Caco-2 (cell line): ENCODE measurements at regions not wholly inside any gene's neighbourhood (a gene's known extent, or its start where the extent isn't known, plus 50 kb on each side); places are given as distances from the start of the nearest gene placed in this dataset.

Source experiments
- BruUV-seq: library from RNA; stranded (reverse); fragments of 400-500 nt; replicated peaks from 2 replicates; lab custom pipeline; 2021; lab: Mats Ljungman, UMichigan
- CTCF ChIA-PET: fragments of 300-600 bp; sonication (Branson Sonifier 250); formaldehyde crosslinking; loops from one replicate; lab custom pipeline; 2022; ENCODE audit warnings: antibody characterized with exemption; lab: Charles Lee
- POLR2A ChIA-PET: fragments of 300-600 bp; sonication (Branson Sonifier 250); formaldehyde crosslinking; loops from one replicate; lab custom pipeline; 2022; ENCODE audit warnings: antibody characterized with exemption; lab: Charles Lee
- DNase-seq, 2 experiments: peaks; one replicate each; pipeline versions ENCODE4 v3.0.0 to v3.0.0-alpha.2; 2020 to 2022
- H3K27me3 ChIP-seq: replicated peaks from 2 replicates; pipeline ENCODE4 v1.6.0; 2011; ENCODE audit warnings: low read length; ENCODE audit not compliant: control insufficient read depth, insufficient read depth
- H3K36me3 ChIP-seq: 2 replicates; pipeline ENCODE4 v1.5.1; 2011; ENCODE audit warnings: low read length; ENCODE audit not compliant: control insufficient read depth, insufficient read depth
- H3K4me1 ChIP-seq: fragments of 250-450 bp; sonication (Bioruptor Pico); 2 replicates; pipeline ENCODE4 v1.5.1; 2020; ENCODE audit warnings: mild to moderate bottlenecking
- H3K4me3 ChIP-seq: 2 replicates; pipeline ENCODE4 v1.5.1; 2011; ENCODE audit warnings: low read depth, mild to moderate bottlenecking, control low read depth, low read length
- H3K9me3 ChIP-seq: fragments of 250-450 bp; sonication (Bioruptor Pico); 2 replicates; pipeline ENCODE4 v1.5.1; 2020; ENCODE audit warnings: mild to moderate bottlenecking, moderate library complexity
- H3K27ac Mint-ChIP-seq: one replicate; pipeline ENCODE4 v1.8.0; 2022; ENCODE audit warnings: mixed read lengths; ENCODE audit not compliant: unreplicated experiment
- H3K27me3 Mint-ChIP-seq: one replicate; pipeline ENCODE4 v1.8.0; 2022; ENCODE audit warnings: mixed read lengths; ENCODE audit not compliant: insufficient read depth, unreplicated experiment
- H3K36me3 Mint-ChIP-seq: one replicate; pipeline ENCODE4 v1.8.0; 2022; ENCODE audit warnings: mild to moderate bottlenecking, mixed read lengths; ENCODE audit not compliant: insufficient read depth, unreplicated experiment
- H3K4me1 Mint-ChIP-seq: one replicate; pipeline ENCODE4 v1.8.0; 2022; ENCODE audit warnings: low read depth, mixed read lengths; ENCODE audit not compliant: unreplicated experiment
- H3K4me3 Mint-ChIP-seq: one replicate; pipeline ENCODE4 v1.8.0; 2022; ENCODE audit warnings: mild to moderate bottlenecking, moderate library complexity, mixed read lengths; ENCODE audit not compliant: unreplicated experiment
- H3K9me3 Mint-ChIP-seq: one replicate; pipeline ENCODE4 v1.8.0; 2022; ENCODE audit warnings: mixed read lengths; ENCODE audit not compliant: unreplicated experiment
- CTCF ChIP-seq, 2 experiments: fragments of 200-600 bp in 1 of 2; IDR thresholded peaks; 1 replicate in 1 of 2; 2 replicates in 1 of 2; pipeline versions ENCODE4 v1.5.1 to v1.8.0; 2011 to 2022; ENCODE audit warnings: antibody characterized with exemption in 1 of 2, control low read depth in 1 of 2, inconsistent platforms in 1 of 2, low read depth in 1 of 2, low read length in 1 of 2, mild to moderate bottlenecking in 1 of 2, moderate library complexity in 1 of 2; ENCODE audit not compliant: insufficient read depth in 1 of 2, severe bottlenecking in 1 of 2, unreplicated experiment in 1 of 2
- intact Hi-C: fragments of 100-400 bp; cut with micrococcal nuclease; formaldehyde crosslinking; loops from one replicate; pipeline ENCODE4 v1.10.0; 2022; ENCODE audit not compliant: unreplicated experiment

DNA sequence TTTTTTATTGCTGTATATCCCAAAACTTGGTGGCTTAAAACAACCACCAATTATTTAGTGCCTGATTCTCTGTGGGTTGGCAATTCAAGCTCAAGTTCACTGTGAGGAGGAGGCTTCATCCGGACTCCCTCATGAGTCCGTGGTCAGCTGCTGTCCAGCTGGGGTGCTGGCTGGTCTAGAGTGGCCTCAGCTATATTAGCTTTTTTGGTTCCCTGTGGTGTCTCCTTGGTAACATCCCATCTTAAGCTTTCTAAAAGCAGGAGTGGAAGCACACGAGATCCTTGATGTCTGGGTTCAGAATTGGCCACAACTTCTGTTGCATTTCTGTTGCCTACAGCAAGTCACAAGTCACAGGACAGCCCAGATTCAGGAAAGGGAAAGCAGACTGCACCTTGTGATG, 536.5 kb upstream of the FZD8 start:
- TF ChIP-seq CTCF (IDR thresholded peaks at IDR 0.05; ENCODE audit: insufficient read depth in 1 of 2, low read depth in 1 of 2, low read length in 1 of 2, severe bottlenecking in 1 of 2, unreplicated experiment in 1 of 2): no peak
- Histone ChIP-seq H3K27me3 (no peaks in the 10 kb centered on the region; the same call in 1 of the 2 replicates), H3K9me3 (no peaks in the 10 kb centered on the region), H3K4me3 (no peak overlapping the region), H3K4me1 (no peaks in the 10 kb centered on the region), H3K36me3 (no peaks in the 10 kb centered on the region)
- DNase-seq: no peak
- ChIA-PET POLR2A (no interaction called here), CTCF (no interaction called here)
- Mint-ChIP-seq H3K4me1 (peaks cover 6% of the 10 kb centered on the region), H3K4me3 (no peak overlapping the region), H3K27me3 (peaks cover 9% of the 10 kb centered on the region), H3K9me3 (no peaks in the 10 kb centered on the region), H3K27ac (no peak overlapping the region), H3K36me3 (no peaks in the 10 kb centered on the region)
- no TSS peak for BruUV-seq
- intact Hi-C loops: no loop called here

DNA sequence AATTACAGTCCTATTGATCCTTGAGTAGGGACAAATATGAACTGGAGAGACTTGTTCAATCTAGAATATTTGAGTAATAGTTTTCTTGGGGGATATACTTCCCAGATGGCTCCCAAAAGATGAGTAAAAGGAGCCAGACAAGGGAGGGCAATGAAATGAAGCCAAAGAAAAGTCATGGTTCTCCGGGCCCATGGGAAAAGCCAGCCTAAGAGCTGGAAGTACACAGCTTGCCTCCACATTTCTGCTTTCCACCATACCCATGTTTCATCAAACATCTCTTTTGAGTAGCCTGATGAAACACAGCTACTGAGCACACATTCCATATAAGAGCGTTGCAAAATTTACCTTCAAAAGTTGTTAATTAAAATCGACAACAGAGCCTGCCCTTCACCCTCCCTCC, 535.0 kb upstream of the FZD8 start:
- Mint-ChIP-seq H3K27ac (no peak overlapping the region), H3K27me3 (peaks cover 13% of the 10 kb centered on the region), H3K4me1 (no peaks in the 10 kb centered on the region), H3K9me3 (no peaks in the 10 kb centered on the region), H3K4me3 (no peak overlapping the region), H3K36me3 (no peaks in the 10 kb centered on the region)
- no TSS peak for BruUV-seq
- no peak overlapping the region for H3K4me3 ChIP-seq
- no peak for DNase-seq
- ChIA-PET POLR2A (no interaction called here), CTCF (no interaction called here)
- TF ChIP-seq CTCF (IDR thresholded peaks at IDR 0.05; ENCODE audit: insufficient read depth in 1 of 2, low read depth in 1 of 2, low read length in 1 of 2, severe bottlenecking in 1 of 2, unreplicated experiment in 1 of 2): no peak
- no peaks in the 10 kb centered on the region for H3K36me3 ChIP-seq
- H3K27me3 ChIP-seq: no peaks in the 10 kb centered on the region; the same call in 1 of the 2 replicates
- H3K4me1 ChIP-seq: no peaks in the 10 kb centered on the region
- intact Hi-C loops: no loop called here
- H3K9me3 ChIP-seq: no peaks in the 10 kb centered on the region

- H3K4me1 ChIP-seq: no peaks in the 10 kb centered on the region
- H3K27me3 ChIP-seq: no peaks in the 10 kb centered on the region; the same call in 1 of the 2 replicates
- H3K27ac Mint-ChIP-seq: no peak overlapping the region
- H3K4me3 ChIP-seq: no peak overlapping the region
- H3K4me1 Mint-ChIP-seq: no peaks in the 10 kb centered on the region
- H3K36me3 ChIP-seq: no peaks in the 10 kb centered on the region
- DNase-seq: no peak
- ChIA-PET POLR2A (no interaction called here), CTCF (no interaction called here)
- BruUV-seq: no TSS peak
- H3K27me3 Mint-ChIP-seq: peaks cover 13% of the 10 kb centered on the region
- no peak overlapping the region for H3K4me3 Mint-ChIP-seq
- TF ChIP-seq CTCF (IDR thresholded peaks at IDR 0.05; ENCODE audit: insufficient read depth in 1 of 2, low read depth in 1 of 2, low read length in 1 of 2, severe bottlenecking in 1 of 2, unreplicated experiment in 1 of 2): no peak
- H3K9me3 Mint-ChIP-seq: no peaks in the 10 kb centered on the region
- intact Hi-C loops: no loop called here
- H3K36me3 Mint-ChIP-seq: no peaks in the 10 kb centered on the region
- no peaks in the 10 kb centered on the region for H3K9me3 ChIP-seq
These were observed 533.9 kb upstream of the FZD8 start for GRCh38 chr10:36175954-36176353.
